K562 (cell line): ENCODE measurements at regions not wholly inside any gene's neighbourhood (a gene's known extent, or its start where the extent isn't known, plus 50 kb on each side); places are given as distances from the start of the nearest gene placed in this dataset.

ENCODE experiments used
- CTCF ChIP-seq, 3 experiments: IDR thresholded peaks in 2 of 3; conservative IDR thresholded peaks in 1 of 3; 2 replicates each; pipeline ENCODE4 v1.5.1; 2011 to 2012; ENCODE audit warnings: low read length in 3 of 3, mild to moderate bottlenecking in 3 of 3, control low read depth in 2 of 3, improper control_type of control experiment in 1 of 3, inconsistent platforms in 1 of 3, low read depth in 1 of 3, mixed read lengths in 1 of 3, moderate library complexity in 1 of 3; ENCODE audit not compliant: insufficient read depth in 2 of 3
- GTF2F1 ChIP-seq: IDR thresholded peaks from 2 replicates; pipeline ENCODE4 v1.6.1; 2011; ENCODE audit warnings: low read depth, low read length, improper control_type of control experiment
- HMG20A ChIP-seq: fragments of 450-650 bp; formaldehyde crosslinking; conservative IDR thresholded peaks from 2 replicates; pipeline ENCODE4 v1.4.0; 2020; ENCODE audit warnings: mild to moderate bottlenecking, mixed read lengths
- IRF1 ChIP-seq: sonication (generic); formaldehyde crosslinking; IDR thresholded peaks from 2 replicates; pipeline ENCODE4 v1.8.0; 2022; ENCODE audit warnings: missing genetic modification reagents, mild to moderate bottlenecking, borderline replicate concordance
- PKNOX1 ChIP-seq: fragments of 450-650 bp; IDR thresholded peaks from 2 replicates; pipeline ENCODE4 v1.6.1; 2016
- POLR2AphosphoS5 ChIP-seq: IDR thresholded peaks from 2 replicates; pipeline ENCODE4 v1.6.1; 2011; ENCODE audit warnings: mild to moderate bottlenecking, low read depth, low read length, moderate library complexity; ENCODE audit not compliant: control insufficient read depth, insufficient read depth
- TARDBP ChIP-seq: fragments of 450-650 bp; IDR thresholded peaks from 2 replicates; pipeline ENCODE4 v1.6.1; 2016
- WHSC1 ChIP-seq: IDR thresholded peaks from one replicate; pipeline ENCODE4 v1.6.1; 2012; ENCODE audit warnings: low read length, control low read depth, inconsistent platforms
- ZNF395 ChIP-seq: fragments of 200-800 bp; sonication (Bioruptor generic); IDR thresholded peaks from 2 replicates; pipeline ENCODE4 v1.6.1; 2017; ENCODE audit warnings: missing genetic modification characterization, missing compliant biosample characterization
- ZNF589 ChIP-seq: fragments of 200-800 bp; sonication (Bioruptor generic); IDR thresholded peaks from 2 replicates; pipeline ENCODE4 v1.6.1; 2016; ENCODE audit warnings: low read depth, missing genetic modification characterization, missing compliant biosample characterization

- TF ChIP-seq TARDBP: no peak
- TF ChIP-seq WHSC1: no peak
- no peak for TF ChIP-seq CTCF (IDR thresholded peaks at IDR 0.05 in 2 of 3, conservative IDR thresholded peaks at IDR 0.05 in 1 of 3; ENCODE audit: insufficient read depth in 2 of 3, low read depth in 1 of 3, low read length in 3 of 3)
- TF ChIP-seq POLR2AphosphoS5: no peak
- no peak for TF ChIP-seq GTF2F1
- no peak for TF ChIP-seq HMG20A (CRISPR knock-in tag)
- TF ChIP-seq IRF1 (CRISPR knock-in tag): no peak
- no peak for TF ChIP-seq ZNF395 (CRISPR knock-in tag)
- TF ChIP-seq ZNF589: no peak
- no peak for TF ChIP-seq PKNOX1
Measured at GRCh38 chr1:233734456-233734855, 120.5 kb downstream of the KCNK1 start.
